Stimulated activated effector memory CD8-positive, alpha-beta T cell treated with anti-CD3 and anti-CD28 coated beads, Interleukin-12 subunit alpha, Interleukin-12 subunit beta, amount 100 ng/mL, for 72 hours (primary cell): ENCODE measurements at regions not wholly inside any gene's neighbourhood (a gene's known extent, or its start where the extent isn't known, plus 50 kb on each side); places are given as distances from the start of the nearest gene placed in this dataset.

Experiments
- ATAC-seq: fragments of 150-1000 bp; cut with Tn5 transposase; 2 replicates; pipeline ENCODE4 v1.10.0; 2021
- DNase-seq, 2 donors: peaks; one replicate each; pipeline ENCODE4 v3.0.0; 2021 to 2022; ENCODE audit warnings: low spot score in 2 of 2
- H3K27ac Mint-ChIP-seq: one replicate; pipeline ENCODE4 v1.8.0; 2022; ENCODE audit warnings: mild to moderate bottlenecking, mixed read lengths
- H3K36me3 Mint-ChIP-seq: one replicate; pipeline ENCODE4 v1.8.0; 2022; ENCODE audit warnings: mild to moderate bottlenecking, mixed read lengths
- H3K4me1 Mint-ChIP-seq: one replicate; pipeline ENCODE4 v1.8.0; 2022; ENCODE audit warnings: mixed read lengths
- H3K4me3 Mint-ChIP-seq: one replicate; pipeline ENCODE4 v1.8.0; 2022; ENCODE audit warnings: mild to moderate bottlenecking, mixed read lengths
- H3K9me3 Mint-ChIP-seq: one replicate; pipeline ENCODE4 v1.8.0; 2022; ENCODE audit warnings: mixed read lengths

- Mint-ChIP-seq H3K9me3 (no peaks in the 10 kb centered on the region), H3K36me3 (no peaks in the 10 kb centered on the region), H3K4me3 (no peak overlapping the region), H3K4me1 (no peaks in the 10 kb centered on the region), H3K27ac (no peak overlapping the region)
- no peak for DNase-seq
- ATAC-seq: no peak
Measured at GRCh38 chr1:182003953-182004586, 57.4 kb downstream of the ZNF648 start.

GRCh38 chr1:182003025-182003725 lies 58.3 kb downstream of the ZNF648 start:
- H3K27ac Mint-ChIP-seq: no peak overlapping the region
- H3K36me3 Mint-ChIP-seq: no peaks in the 10 kb centered on the region
- DNase-seq (no peak), ATAC-seq (no peak)
- no peak overlapping the region for H3K4me3 Mint-ChIP-seq
- H3K4me1 Mint-ChIP-seq: no peaks in the 10 kb centered on the region
- H3K9me3 Mint-ChIP-seq: no peaks in the 10 kb centered on the region

- DNase-seq: no peak
- no peaks in the 10 kb centered on the region for H3K9me3 Mint-ChIP-seq
- H3K4me1 Mint-ChIP-seq: no peaks in the 10 kb centered on the region
- no peak overlapping the region for H3K27ac Mint-ChIP-seq
- no peak for ATAC-seq
- H3K36me3 Mint-ChIP-seq: no peaks in the 10 kb centered on the region
- no peak overlapping the region for H3K4me3 Mint-ChIP-seq
Measured at GRCh38 chr1:182002570-182002969, 58.9 kb downstream of the ZNF648 start.

GRCh38 chr1:181998858-181999257 lies 62.7 kb downstream of the ZNF648 start:
- Mint-ChIP-seq H3K9me3 (no peaks in the 10 kb centered on the region), H3K36me3 (no peaks in the 10 kb centered on the region), H3K4me1 (no peaks in the 10 kb centered on the region), H3K27ac (no peak overlapping the region), H3K4me3 (no peak overlapping the region)
- DNase-seq: no peak
- no peak for ATAC-seq

GRCh38 chr1:181992072-181992471 lies 69.4 kb downstream of the ZNF648 start:
- Mint-ChIP-seq H3K9me3 (no peaks in the 10 kb centered on the region), H3K4me1 (no peaks in the 10 kb centered on the region), H3K4me3 (no peak overlapping the region), H3K36me3 (no peaks in the 10 kb centered on the region), H3K27ac (no peak overlapping the region)
- no peak for DNase-seq
- no peak for ATAC-seq

GRCh38 chr1:181990728-181991127 lies 70.8 kb downstream of the ZNF648 start:
- Mint-ChIP-seq H3K4me1 (no peaks in the 10 kb centered on the region), H3K36me3 (no peaks in the 10 kb centered on the region), H3K4me3 (no peak overlapping the region), H3K9me3 (no peaks in the 10 kb centered on the region), H3K27ac (no peak overlapping the region)
- ATAC-seq: no peak
- DNase-seq: no peak

- no peak for ATAC-seq
- Mint-ChIP-seq H3K27ac (no peak overlapping the region), H3K4me3 (no peak overlapping the region), H3K36me3 (no peaks in the 10 kb centered on the region), H3K4me1 (no peaks in the 10 kb centered on the region), H3K9me3 (no peaks in the 10 kb centered on the region)
- no peak for DNase-seq
Measured at GRCh38 chr1:181989261-181989920, 72.1 kb downstream of the ZNF648 start.

GRCh38 chr1:181987996-181988395 lies 73.5 kb downstream of the ZNF648 start:
- no peak for ATAC-seq
- Mint-ChIP-seq H3K4me3 (no peak overlapping the region), H3K36me3 (no peaks in the 10 kb centered on the region), H3K4me1 (no peaks in the 10 kb centered on the region), H3K9me3 (no peaks in the 10 kb centered on the region), H3K27ac (no peak overlapping the region)
- DNase-seq: no peak

GRCh38 chr1:181987334-181987895 lies 74.1 kb downstream of the ZNF648 start:
- ATAC-seq (no peak), DNase-seq (no peak)
- no peak overlapping the region for H3K27ac Mint-ChIP-seq
- H3K4me1 Mint-ChIP-seq: no peaks in the 10 kb centered on the region
- no peaks in the 10 kb centered on the region for H3K36me3 Mint-ChIP-seq
- no peak overlapping the region for H3K4me3 Mint-ChIP-seq
- H3K9me3 Mint-ChIP-seq: no peaks in the 10 kb centered on the region

- no peaks in the 10 kb centered on the region for H3K9me3 Mint-ChIP-seq
- ATAC-seq: no peak
- no peak for DNase-seq
- H3K4me3 Mint-ChIP-seq: no peak overlapping the region
- no peak overlapping the region for H3K27ac Mint-ChIP-seq
- no peaks in the 10 kb centered on the region for H3K4me1 Mint-ChIP-seq
- H3K36me3 Mint-ChIP-seq: no peaks in the 10 kb centered on the region
Measured at GRCh38 chr1:181986907-181987305, 74.6 kb downstream of the ZNF648 start.

GRCh38 chr1:181985936-181986906 lies 75.3 kb downstream of the ZNF648 start:
- no peak for DNase-seq
- ATAC-seq: peak; percentile 14
- no peak overlapping the region for H3K27ac Mint-ChIP-seq

GRCh38 chr1:181985281-181985680 lies 76.2 kb downstream of the ZNF648 start:
- Mint-ChIP-seq H3K4me3 (no peak overlapping the region), H3K36me3 (no peaks in the 10 kb centered on the region), H3K9me3 (no peaks in the 10 kb centered on the region), H3K4me1 (no peaks in the 10 kb centered on the region), H3K27ac (no peak overlapping the region)
- DNase-seq (no peak), ATAC-seq (no peak)

More at GRCh38 chr1:181985936-181986906, 75.3 kb downstream of the ZNF648 start:
- Mint-ChIP-seq H3K36me3 (no peaks in the 10 kb centered on the region), H3K4me3 (no peak overlapping the region), H3K4me1 (no peaks in the 10 kb centered on the region), H3K9me3 (no peaks in the 10 kb centered on the region)

- no peak for ATAC-seq
- no peaks in the 10 kb centered on the region for H3K36me3 Mint-ChIP-seq
- H3K4me1 Mint-ChIP-seq: no peaks in the 10 kb centered on the region
- no peak overlapping the region for H3K4me3 Mint-ChIP-seq
- no peak for DNase-seq
- no peaks in the 10 kb centered on the region for H3K9me3 Mint-ChIP-seq
- H3K27ac Mint-ChIP-seq: no peak overlapping the region
Measured at GRCh38 chr1:181984006-181984405, 77.5 kb downstream of the ZNF648 start.

- no peak for DNase-seq
- H3K4me3 Mint-ChIP-seq: no peak overlapping the region
- H3K9me3 Mint-ChIP-seq: peaks cover 3% of the 10 kb centered on the region
- H3K27ac Mint-ChIP-seq: no peak overlapping the region
- no peaks in the 10 kb centered on the region for H3K36me3 Mint-ChIP-seq
- no peak for ATAC-seq
- H3K4me1 Mint-ChIP-seq: no peaks in the 10 kb centered on the region
Measured at GRCh38 chr1:181981821-181982220, 79.7 kb downstream of the ZNF648 start.

- no peak overlapping the region for H3K27ac Mint-ChIP-seq
- H3K4me1 Mint-ChIP-seq: no peaks in the 10 kb centered on the region
- DNase-seq: no peak
- H3K4me3 Mint-ChIP-seq: no peak overlapping the region
- H3K9me3 Mint-ChIP-seq: peaks cover 7% of the 10 kb centered on the region
- ATAC-seq: no peak
- no peaks in the 10 kb centered on the region for H3K36me3 Mint-ChIP-seq
Measured at GRCh38 chr1:181972256-181972655, 89.3 kb downstream of the ZNF648 start.
